BJ (cell line): ENCODE measurements at regions not wholly inside any gene's neighbourhood (a gene's known extent, or its start where the extent isn't known, plus 50 kb on each side); places are given as distances from the start of the nearest gene placed in this dataset.

Experiments used
- CTCF ChIA-PET: fragments of 350-600 bp; formaldehyde crosslinking; extraction: SDS; loops from one replicate; lab custom pipeline; 2021; ENCODE audit warnings: antibody characterized with exemption, inconsistent platforms; lab: Yijun Ruan, JAX
- POLR2A ChIA-PET: fragments of 300-600 bp; sonication (Branson Sonifier 250); formaldehyde crosslinking; extraction: SDS; loops from one replicate; lab custom pipeline; 2021; ENCODE audit warnings: antibody characterized with exemption; lab: Charles Lee
- DNase-seq: peaks from one replicate; pipeline ENCODE4 v3.0.0-alpha.2; 2011; ENCODE audit warnings: low read depth
- H3K27me3 ChIP-seq: 2 replicates; pipeline ENCODE4 v1.6.0; 2011; ENCODE audit warnings: low read length; ENCODE audit not compliant: control insufficient read depth, insufficient read depth
- H3K36me3 ChIP-seq: 2 replicates; pipeline ENCODE4 v1.5.1; 2011; ENCODE audit warnings: low read length; ENCODE audit not compliant: control insufficient read depth, insufficient read depth
- H3K4me3 ChIP-seq: 2 replicates; pipeline ENCODE4 v1.5.1; 2011; ENCODE audit warnings: low read depth, mild to moderate bottlenecking, control low read depth, low read length
- TF ChIP-seq, protein P1 (sequence below): IDR thresholded peaks from 2 replicates; pipeline ENCODE4 v1.5.1; 2011; ENCODE audit warnings: low read depth, mild to moderate bottlenecking, control low read depth, inconsistent platforms, low read length, moderate library complexity; ENCODE audit not compliant: insufficient read depth

DNA sequence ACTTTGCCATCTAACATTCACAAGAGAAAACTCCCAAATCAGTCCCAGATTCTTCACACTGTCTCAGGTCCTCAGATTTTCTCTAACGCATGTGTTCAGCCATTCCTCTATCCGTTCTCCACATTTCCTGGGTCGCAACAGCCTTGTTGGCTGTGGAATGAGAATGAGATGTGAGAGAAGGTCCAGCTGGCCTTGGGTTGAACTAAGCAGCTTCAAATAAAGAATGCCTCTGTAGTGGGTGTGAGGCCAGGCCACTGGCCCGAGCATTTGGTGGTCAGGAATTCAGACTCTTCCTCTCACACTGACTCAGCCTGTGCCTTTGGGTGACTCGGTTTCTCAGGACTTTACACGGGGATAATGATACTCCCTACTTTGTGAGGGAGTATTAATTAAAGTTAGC, 73.8 kb upstream of the CCN6 start:
- TF ChIP-seq, protein P1, sequence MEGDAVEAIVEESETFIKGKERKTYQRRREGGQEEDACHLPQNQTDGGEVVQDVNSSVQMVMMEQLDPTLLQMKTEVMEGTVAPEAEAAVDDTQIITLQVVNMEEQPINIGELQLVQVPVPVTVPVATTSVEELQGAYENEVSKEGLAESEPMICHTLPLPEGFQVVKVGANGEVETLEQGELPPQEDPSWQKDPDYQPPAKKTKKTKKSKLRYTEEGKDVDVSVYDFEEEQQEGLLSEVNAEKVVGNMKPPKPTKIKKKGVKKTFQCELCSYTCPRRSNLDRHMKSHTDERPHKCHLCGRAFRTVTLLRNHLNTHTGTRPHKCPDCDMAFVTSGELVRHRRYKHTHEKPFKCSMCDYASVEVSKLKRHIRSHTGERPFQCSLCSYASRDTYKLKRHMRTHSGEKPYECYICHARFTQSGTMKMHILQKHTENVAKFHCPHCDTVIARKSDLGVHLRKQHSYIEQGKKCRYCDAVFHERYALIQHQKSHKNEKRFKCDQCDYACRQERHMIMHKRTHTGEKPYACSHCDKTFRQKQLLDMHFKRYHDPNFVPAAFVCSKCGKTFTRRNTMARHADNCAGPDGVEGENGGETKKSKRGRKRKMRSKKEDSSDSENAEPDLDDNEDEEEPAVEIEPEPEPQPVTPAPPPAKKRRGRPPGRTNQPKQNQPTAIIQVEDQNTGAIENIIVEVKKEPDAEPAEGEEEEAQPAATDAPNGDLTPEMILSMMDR = no peak
- DNase-seq = no peak
- H3K36me3 ChIP-seq = no peaks in the 10 kb centered on the region
- ChIA-PET POLR2A (no interaction called here), CTCF (interaction anchor here (0.5 kb wide), 1 partner anchor 133 kb away, joined by 3 read pairs; no protein-coding TSS in a partner anchor)
- no peak overlapping the region for H3K4me3 ChIP-seq
- no peaks in the 10 kb centered on the region for H3K27me3 ChIP-seq

DNA sequence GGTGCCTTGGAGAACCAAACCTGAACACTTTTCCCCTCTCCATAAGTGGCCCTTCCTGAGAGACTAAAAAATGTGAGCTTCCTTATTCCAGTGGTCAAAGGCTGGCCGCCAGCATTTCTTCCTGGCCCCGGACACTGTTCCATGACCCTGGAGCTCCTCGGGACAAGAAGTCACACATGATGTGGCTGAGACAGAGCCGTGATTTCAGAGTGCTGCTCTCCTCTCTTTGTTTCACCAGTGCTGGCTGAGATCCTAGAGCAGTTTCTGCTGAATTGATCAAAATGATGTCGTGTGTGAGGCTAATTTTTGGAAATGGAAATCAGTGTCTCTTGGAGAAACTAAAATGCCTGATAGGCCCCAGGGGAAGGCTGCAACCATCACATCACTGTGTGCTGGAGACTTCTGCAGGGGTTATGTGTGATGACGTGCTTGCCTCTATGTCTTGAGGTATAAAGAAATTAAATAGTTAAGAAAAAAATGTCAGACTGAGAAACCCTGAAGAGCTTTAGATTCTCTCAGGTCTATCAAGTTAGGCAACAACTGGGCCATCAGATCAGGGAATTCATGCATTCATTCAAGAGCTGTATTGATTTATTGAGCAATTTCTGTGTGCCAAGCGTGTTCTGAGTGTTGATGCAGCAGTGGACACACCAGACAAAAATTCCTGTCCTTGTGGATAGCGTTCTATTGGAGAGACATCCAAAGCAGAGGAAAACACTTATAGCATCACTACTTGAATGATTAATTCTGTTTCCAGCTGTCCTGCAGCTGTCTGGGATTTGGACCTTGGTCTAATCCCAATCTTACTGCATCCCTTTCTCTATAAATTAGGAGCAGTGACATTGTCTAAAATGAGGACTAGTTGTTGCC, 72.7 kb upstream of the CCN6 start:
- CTCF ChIA-PET = interaction anchor here (0.7 to 1.5 kb wide), 2 partner anchors 47 to 260 kb away, joined by 3 read pairs; no protein-coding TSS in a partner anchor
- DNase-seq = no peak
- POLR2A ChIA-PET = no interaction called here
- TF ChIP-seq, protein P1 = no peak
- Histone ChIP-seq H3K27me3 (no peaks in the 10 kb centered on the region), H3K4me3 (no peak overlapping the region), H3K36me3 (no peaks in the 10 kb centered on the region)

DNA sequence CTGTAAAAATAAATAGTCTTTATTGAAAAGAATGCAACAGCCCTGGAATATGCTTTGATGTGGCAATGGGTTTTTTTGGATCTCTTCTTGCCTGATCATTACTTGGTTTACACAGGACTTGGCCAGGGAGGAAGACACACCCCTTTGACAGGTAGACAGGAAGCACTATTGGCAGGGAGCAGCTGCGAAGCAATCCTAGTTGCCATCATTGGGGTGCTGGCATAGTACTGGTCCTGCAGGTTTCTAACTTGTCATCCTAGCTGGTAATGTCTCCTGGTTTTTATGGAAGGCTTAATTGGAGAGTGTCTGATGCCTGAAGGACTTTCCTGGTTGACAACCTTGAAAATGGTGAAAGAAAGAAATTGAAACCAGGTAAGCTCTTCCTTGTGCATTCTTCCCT, 71.2 kb upstream of the CCN6 start:
- Histone ChIP-seq H3K27me3 (no peaks in the 10 kb centered on the region), H3K4me3 (no peak overlapping the region), H3K36me3 (no peaks in the 10 kb centered on the region)
- ChIA-PET POLR2A (no interaction called here), CTCF (interaction anchor here (1.4 kb wide), 1 partner anchor 61 kb away, joined by 6 read pairs; no protein-coding TSS in a partner anchor)
- TF ChIP-seq, protein P1 = no peak
- DNase-seq = no peak

DNA sequence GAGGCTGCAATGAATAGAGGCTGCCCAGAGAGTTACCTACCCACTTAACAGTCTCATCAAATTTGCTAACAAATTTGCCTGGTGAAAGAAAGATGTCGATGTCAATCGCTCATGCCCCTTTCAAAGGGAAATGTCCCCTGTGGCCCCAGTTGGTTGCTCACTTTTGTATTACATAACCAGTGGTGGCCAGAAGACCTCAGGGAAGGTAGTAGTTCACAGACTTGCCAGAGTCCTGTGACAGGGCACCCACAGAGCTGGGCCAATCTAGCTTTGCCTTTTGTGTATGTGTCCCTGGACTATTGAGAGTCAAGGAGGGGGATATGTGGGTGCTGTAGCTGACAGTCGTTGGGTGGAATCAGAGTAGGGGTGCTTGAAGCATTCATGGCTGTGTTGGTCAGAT, 70.7 kb upstream of the CCN6 start:
- POLR2A ChIA-PET = no interaction called here
- Histone ChIP-seq H3K27me3 (no peaks in the 10 kb centered on the region), H3K36me3 (no peaks in the 10 kb centered on the region), H3K4me3 (no peak overlapping the region)
- TF ChIP-seq, protein P1 = no peak
- CTCF ChIA-PET = interaction anchor here (0.6 to 1.4 kb wide), 3 partner anchors 10 to 114 kb away, joined by 3 to 6 read pairs (median 3); no protein-coding TSS in a partner anchor
- DNase-seq = no peak

DNA sequence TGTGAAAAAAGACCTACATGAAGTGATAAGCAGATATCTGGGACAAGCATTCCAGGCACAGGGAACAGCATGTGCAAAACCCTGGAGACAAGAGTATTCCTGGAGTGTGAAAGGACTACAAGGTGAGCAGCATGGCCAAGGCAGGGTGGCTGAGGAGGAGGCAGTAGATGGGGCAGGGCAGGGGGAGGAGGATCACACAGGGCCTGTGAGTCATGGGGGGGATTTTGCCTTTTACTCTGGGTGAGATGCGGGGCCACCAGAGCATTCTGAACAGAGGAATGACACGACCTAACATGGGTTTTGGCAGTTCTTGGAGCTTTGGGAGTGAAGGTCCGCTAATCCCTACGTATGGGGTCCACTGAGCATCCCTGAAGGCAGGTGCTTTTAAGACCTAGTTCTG, 69.8 kb upstream of the CCN6 start:
- TF ChIP-seq, protein P1 = no peak
- no peak overlapping the region for H3K4me3 ChIP-seq
- no peak for DNase-seq
- H3K36me3 ChIP-seq = no peaks in the 10 kb centered on the region
- H3K27me3 ChIP-seq = no peaks in the 10 kb centered on the region
- ChIA-PET POLR2A (no interaction called here), CTCF (interaction anchor here (0.6 to 1.3 kb wide), 3 partner anchors 9 to 115 kb away, joined by 3 read pairs; no protein-coding TSS in a partner anchor)
